ENCODE measurements at regions not wholly inside any gene's neighbourhood (a gene's known extent, or its start where the extent isn't known, plus 50 kb on each side); places are given as distances from the start of the nearest gene placed in this dataset.

DNA sequence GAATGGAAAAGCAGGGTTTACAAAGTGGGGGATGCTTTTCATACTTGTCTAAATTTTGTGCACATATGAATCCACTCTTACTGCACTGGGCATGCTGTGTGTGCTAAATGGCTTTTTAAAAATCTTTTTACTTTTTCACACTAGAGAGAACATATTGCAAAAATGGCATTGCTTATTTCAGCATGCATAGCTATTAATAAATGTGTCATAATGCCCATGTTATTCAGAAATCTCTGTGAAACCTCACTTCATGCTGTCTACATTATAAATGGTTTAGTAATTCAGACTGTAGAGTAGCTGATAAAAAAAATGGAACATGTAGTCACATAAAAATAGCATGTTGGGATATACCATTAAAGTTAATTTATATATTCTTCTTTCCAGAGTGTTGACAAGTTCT lies 593.8 kb downstream of the RPL10L start:
- no peaks in the 10 kb centered on the region for H3K4me1 ChIP-seq (ENCODE audit: control insufficient read depth, insufficient read depth, low read length)
- ATAC-seq (ENCODE audit: low read depth) (no peak), DNase-seq (no peak)
- H3K79me1 ChIP-seq (ENCODE audit: low read depth in 1 of 2, low read length in 2 of 2): no peaks in the 10 kb centered on the region
- ChIA-PET CTCF (no interaction called here), POLR2A (ENCODE audit: unreplicated experiment) (no interaction called here)
- H3K9me1 ChIP-seq (ENCODE audit: insufficient read depth, low read length): no peaks in the 10 kb centered on the region
- no peaks in the 10 kb centered on the region for H3K27me3 ChIP-seq (ENCODE audit: control insufficient read depth, insufficient read depth, low read length)
- H3K4ac ChIP-seq (ENCODE audit: low read depth, low read length): no peak overlapping the region
- H2AFZ ChIP-seq (replicated peaks; ENCODE audit: low read length, poor library complexity): no peak overlapping the region
- H4K20me1 ChIP-seq (ENCODE audit: insufficient read depth, low read length): no peaks in the 10 kb centered on the region
- intact Hi-C loops (cut with micrococcal nuclease) (no loop called here), in situ Hi-C loops (cut with MboI; ENCODE audit: low sequenced_read_pairs) (no loop called here), dilution Hi-C loops (cut with HindIII; ENCODE audit: low sequenced_read_pairs, unreplicated experiment) (no loop called here)
- H4K8ac ChIP-seq (ENCODE audit: low read depth in 2 of 2, low read length in 2 of 2): no peak overlapping the region
- no TSS peak for BruUV-seq (replicated peaks)
- H3K18ac ChIP-seq (ENCODE audit: low read depth, low read length): no peak overlapping the region
- H2BK15ac ChIP-seq (ENCODE audit: low read depth, low read length): no peak overlapping the region
- H3K27ac ChIP-seq (ENCODE audit: insufficient read depth, low read length): no peak overlapping the region
- no peak overlapping the region for H4K91ac ChIP-seq (ENCODE audit: insufficient read depth, low read depth, low read length)
- no peak overlapping the region for H2AK9ac ChIP-seq (replicated peaks; ENCODE audit: low read depth, low read length, poor library complexity)
- no peak overlapping the region for H3K4me2 ChIP-seq (ENCODE audit: low read depth, low read length)
- H4K5ac ChIP-seq (ENCODE audit: low read depth, low read length): no peak overlapping the region
- no peak overlapping the region for H2BK20ac ChIP-seq (ENCODE audit: low read depth, low read length)
- no peak overlapping the region for H3K23ac ChIP-seq (ENCODE audit: low read depth, low read length)
- H3K9ac ChIP-seq (ENCODE audit: low read depth, low read length): no peak overlapping the region
- H2BK5ac ChIP-seq (ENCODE audit: low read depth, low read length, poor library complexity, severe bottlenecking): no peak overlapping the region
- TF ChIP-seq MXI1 (IDR thresholded peaks at IDR 0.05; ENCODE audit: borderline replicate concordance, low read depth, low read length) (no peak), RAD21 (IDR thresholded peaks at IDR 0.05; ENCODE audit: low read length) (no peak), FOS (IDR thresholded peaks at IDR 0.05; ENCODE audit: low read depth, low read length) (no peak), POLR2A (IDR thresholded peaks at IDR 0.05; ENCODE audit: low read depth, low read length) (no peak), RFX5 (IDR thresholded peaks at IDR 0.05; ENCODE audit: low read depth, low read length) (no peak)
- H3K9me3 ChIP-seq (ENCODE audit: control insufficient read depth, insufficient read depth, low read length): no peaks in the 10 kb centered on the region
- H2BK120ac ChIP-seq (ENCODE audit: low read depth, low read length): no peak overlapping the region
- H3K14ac ChIP-seq (replicated peaks; ENCODE audit: low read depth, low read length): no peak overlapping the region
- H3K36me3 ChIP-seq (ENCODE audit: control insufficient read depth, insufficient read depth, low read length): no peaks in the 10 kb centered on the region
- H3K56ac ChIP-seq (ENCODE audit: extremely low read depth, insufficient read depth, low read length): no peak overlapping the region
- H3K4me3 ChIP-seq (ENCODE audit: insufficient read depth, low read depth, low read length): no peak overlapping the region
- no peak overlapping the region for H2AK5ac ChIP-seq (ENCODE audit: low read depth, low read length)
